ENCODE measurements at regions not wholly inside any gene's neighbourhood (a gene's known extent, or its start where the extent isn't known, plus 50 kb on each side); places are given as distances from the start of the nearest gene placed in this dataset.
"Not testable (repeated sequence)": the region's sequence is repeated elsewhere in the genome, so short reads cannot be mapped to it uniquely, and the experiment has no call there.

GRCh38 chr1:20432341-20432740, 53.7 kb downstream of the CAMK2N1 start:
- DNase-seq (ENCODE audit: low read depth) = no peak

- no peak for DNase-seq (ENCODE audit: low read depth)
These were observed 54.9 kb downstream of the CAMK2N1 start for GRCh38 chr1:20431176-20431460.

GRCh38 chr1:20430355-20431175, 55.4 kb downstream of the CAMK2N1 start:
- no peak for DNase-seq (ENCODE audit: low read depth)

DNA sequence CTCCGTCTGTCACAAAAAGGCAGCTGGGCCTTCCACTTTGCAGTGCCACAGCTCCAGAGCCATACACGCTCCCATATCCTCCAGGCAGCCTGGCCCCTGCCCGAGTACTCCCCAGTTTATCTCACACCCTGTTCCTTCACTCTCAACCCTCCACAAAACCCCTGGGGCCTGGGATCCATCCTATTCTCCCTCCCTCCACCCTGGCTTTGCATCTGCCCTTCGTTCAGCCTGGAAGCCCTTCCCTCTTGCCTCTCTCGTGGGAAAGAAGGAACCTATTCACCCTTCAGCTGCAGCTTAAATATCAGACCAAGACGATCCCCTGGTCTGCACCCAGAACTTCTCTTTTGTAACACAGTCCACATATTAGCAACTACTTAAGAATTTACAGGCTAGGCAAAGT, 56.7 kb downstream of the CAMK2N1 start:
- DNase-seq (ENCODE audit: low read depth) = no peak

- no peak for DNase-seq (ENCODE audit: low read depth)
These were observed 57.2 kb downstream of the CAMK2N1 start for GRCh38 chr1:20428841-20429240.

- DNase-seq (ENCODE audit: low read depth) = peak; percentile 81
These were observed 59.1 kb downstream of the CAMK2N1 start for GRCh38 chr1:20426923-20427322.

GRCh38 chr1:20426371-20426770, 59.6 kb downstream of the CAMK2N1 start:
- DNase-seq (ENCODE audit: low read depth) = no peak

- DNase-seq (ENCODE audit: low read depth) = no peak
These were observed 60.4 kb downstream of the CAMK2N1 start for GRCh38 chr1:20425622-20426021.

DNA sequence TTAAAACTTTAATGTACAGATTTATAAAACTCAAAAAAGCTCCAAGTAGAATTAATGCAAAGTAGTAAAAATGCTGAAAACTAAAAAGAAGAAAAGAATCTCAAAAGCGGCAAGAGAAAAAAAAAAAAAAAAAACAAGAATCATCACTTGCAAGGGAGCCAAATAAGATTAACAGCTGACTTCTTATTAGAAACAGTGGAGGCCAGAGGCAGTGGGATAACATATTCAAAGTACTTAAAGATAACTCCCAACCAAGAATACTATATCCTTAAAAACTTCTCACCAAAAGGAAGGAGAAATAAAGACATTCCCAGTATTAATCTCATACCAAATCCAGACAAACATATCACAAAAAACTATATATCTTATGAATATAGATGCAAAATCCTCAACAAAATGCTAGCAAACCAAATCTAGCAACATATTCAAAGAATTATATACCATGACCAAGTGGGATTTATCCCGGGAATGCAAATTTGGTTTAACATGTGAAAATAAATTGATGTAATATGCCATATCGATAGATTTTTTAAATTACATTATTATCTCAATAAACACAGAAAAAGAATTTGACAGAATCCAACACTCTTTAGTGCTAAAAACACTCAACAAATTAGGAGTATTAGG, 62.7 kb downstream of the CAMK2N1 start:
- DNase-seq (ENCODE audit: low read depth) = no peak

- no peak for DNase-seq (ENCODE audit: low read depth)
These were observed 64.6 kb downstream of the CAMK2N1 start for GRCh38 chr1:20421441-20421840.

DNA sequence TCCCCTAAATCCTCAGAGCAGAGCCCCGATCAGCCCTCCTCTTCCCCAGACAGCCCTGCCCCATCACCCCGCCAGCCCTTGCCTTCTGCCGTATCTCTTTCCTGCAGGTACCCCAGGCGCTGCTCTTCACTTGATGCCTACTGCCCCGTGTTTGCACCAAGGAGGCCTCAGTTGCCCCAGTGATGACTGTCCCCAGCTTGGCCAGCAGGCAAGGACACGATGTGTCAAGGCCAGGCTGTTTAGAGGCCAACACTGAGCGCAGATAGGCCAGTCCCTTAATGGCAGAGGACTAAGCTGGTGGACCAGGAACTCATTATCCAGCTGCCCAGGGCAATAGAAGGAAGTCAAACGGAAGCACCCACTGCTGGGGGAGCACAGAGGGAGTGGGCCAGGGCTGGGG, 68.4 kb downstream of the CAMK2N1 start:
- DNase-seq (ENCODE audit: low read depth) = no peak

DNA sequence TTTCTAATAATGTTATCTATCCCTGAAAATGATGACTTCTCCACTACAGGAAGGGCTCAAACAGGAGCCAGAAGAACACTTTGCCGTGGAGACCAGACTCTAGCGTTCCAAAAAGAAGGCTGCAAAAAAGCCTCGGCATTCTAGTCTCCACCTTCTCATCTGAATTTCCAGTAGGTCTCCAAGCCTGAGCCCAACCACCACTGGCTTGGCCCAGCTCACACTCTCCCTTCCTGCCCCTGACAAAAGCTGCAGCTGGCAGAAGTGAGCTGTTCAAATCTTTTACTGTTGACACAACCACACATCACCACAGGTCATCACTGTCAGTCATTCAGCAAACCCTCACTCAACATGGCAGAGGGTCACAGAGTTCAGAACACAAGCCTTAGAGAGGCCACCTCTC, 69.3 kb downstream of the CAMK2N1 start:
- no peak for DNase-seq (ENCODE audit: low read depth)

DNA sequence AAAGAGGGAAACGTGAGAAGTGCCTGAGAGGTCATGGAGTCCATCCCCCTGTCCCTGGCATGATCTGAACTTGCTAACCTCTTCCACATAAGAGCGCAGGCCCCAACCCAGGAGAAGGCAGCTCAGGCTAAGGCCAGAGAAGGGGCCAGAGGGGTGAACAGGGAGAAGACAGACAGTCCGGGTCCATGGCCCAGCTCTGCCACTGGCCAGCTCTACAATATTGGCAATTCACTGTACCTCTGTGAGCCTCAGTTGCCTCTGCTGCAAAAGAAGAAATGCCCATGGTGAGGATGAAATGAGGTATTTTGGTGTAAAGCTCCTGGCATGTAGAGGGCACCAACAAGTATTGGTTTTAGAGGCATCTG, 72.3 kb downstream of the CAMK2N1 start:
- DNase-seq (ENCODE audit: low read depth) = no peak

- no peak for DNase-seq (ENCODE audit: low read depth)
These were observed 72.8 kb downstream of the CAMK2N1 start for GRCh38 chr1:20413136-20413775.

GRCh38 chr1:20411196-20411980, 74.6 kb downstream of the CAMK2N1 start:
- DNase-seq (ENCODE audit: low read depth) = peak; percentile 53

- no peak for DNase-seq (ENCODE audit: low read depth)
These were observed 75.5 kb downstream of the CAMK2N1 start for GRCh38 chr1:20410503-20410902.

DNA sequence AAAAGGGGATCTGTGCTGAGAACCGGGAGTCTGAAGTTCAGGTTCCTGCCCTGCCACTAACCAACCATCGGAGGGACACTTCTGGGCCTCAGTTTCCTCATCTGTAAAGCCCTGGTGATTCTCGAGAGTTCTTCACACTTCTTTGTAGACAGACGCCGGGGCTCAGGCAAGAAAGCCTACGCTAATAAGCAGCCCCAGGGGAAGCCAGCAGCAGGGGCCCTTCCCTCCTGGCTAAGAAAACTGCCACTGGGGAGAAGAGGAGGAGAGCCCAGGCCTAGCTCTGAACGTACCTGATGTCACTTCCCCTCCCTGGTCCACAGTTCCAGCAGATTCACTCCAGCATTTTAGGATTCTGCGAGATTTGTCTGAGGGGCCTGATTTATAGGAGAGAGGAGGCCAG, 76.0 kb downstream of the CAMK2N1 start:
- DNase-seq (ENCODE audit: low read depth) = no peak

- DNase-seq (ENCODE audit: low read depth) = no peak
These were observed 77.0 kb downstream of the CAMK2N1 start for GRCh38 chr1:20409012-20409411.

DNA sequence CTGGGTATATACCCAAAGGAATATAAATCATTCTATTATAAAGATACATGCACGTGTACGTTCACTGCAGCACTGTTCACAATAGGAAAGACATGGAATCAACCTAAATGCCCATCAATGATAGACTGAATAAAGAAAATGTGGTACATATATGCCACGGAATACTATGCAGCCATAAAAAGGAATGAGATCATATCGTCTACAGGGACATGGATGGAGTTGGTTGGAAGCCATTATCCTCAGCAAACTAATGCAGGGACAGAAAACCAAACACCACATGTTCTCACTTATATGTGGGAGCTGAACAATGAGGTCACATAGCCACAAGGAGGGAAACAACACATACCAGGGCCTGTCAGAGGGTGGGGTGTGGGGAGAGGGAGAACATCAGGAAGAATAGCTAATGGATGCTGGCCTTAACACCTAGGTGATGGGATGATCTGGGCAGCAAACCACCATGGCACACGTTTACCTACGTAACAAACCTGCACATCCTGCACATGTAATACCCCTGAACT, 77.8 kb downstream of the CAMK2N1 start:
- not testable (repeated sequence) for DNase-seq (ENCODE audit: low read depth)

- DNase-seq (ENCODE audit: low read depth) = peak; percentile 7
These were observed 80.0 kb downstream of the CAMK2N1 start for GRCh38 chr1:20405893-20406604.

- no peak for DNase-seq (ENCODE audit: low read depth)
These were observed 80.8 kb downstream of the CAMK2N1 start for GRCh38 chr1:20405051-20405754.

Measured in amniotic epithelial cell (primary cell).